VCaP (cell line): ENCODE measurements at regions not wholly inside any gene's neighbourhood (a gene's known extent, or its start where the extent isn't known, plus 50 kb on each side); places are given as distances from the start of the nearest gene placed in this dataset.

Source experiments
- H3K27ac ChIP-seq: fragments of 450-650 bp; 2 replicates; pipeline ENCODE4 v1.5.1; 2017
- CTCF ChIP-seq: fragments of 450-650 bp; conservative IDR thresholded peaks from 2 replicates; pipeline ENCODE4 v1.5.1; 2017; ENCODE audit warnings: mild to moderate bottlenecking, moderate library complexity

- H3K27ac ChIP-seq, result no peak overlapping the region
- TF ChIP-seq CTCF, result no peak
Observed at GRCh38 chr16:86444661-86445060, 65.7 kb upstream of the FOXF1 start.

- TF ChIP-seq CTCF, result no peak
- H3K27ac ChIP-seq, result no peak overlapping the region
Observed at GRCh38 chr16:86446279-86446678, 64.0 kb upstream of the FOXF1 start.

GRCh38 chr16:86447228-86447627 lies 63.1 kb upstream of the FOXF1 start:
- H3K27ac ChIP-seq, result no peak overlapping the region
- no peak for TF ChIP-seq CTCF

- TF ChIP-seq CTCF, result no peak
- no peak overlapping the region for H3K27ac ChIP-seq
Observed at GRCh38 chr16:86448306-86448890, 61.9 kb upstream of the FOXF1 start.

GRCh38 chr16:86449446-86450095 lies 60.8 kb upstream of the FOXF1 start:
- TF ChIP-seq CTCF, result no peak
- no peak overlapping the region for H3K27ac ChIP-seq

- H3K27ac ChIP-seq, result no peak overlapping the region
- no peak for TF ChIP-seq CTCF
Observed at GRCh38 chr16:86450691-86451090, 59.6 kb upstream of the FOXF1 start.

- TF ChIP-seq CTCF, result no peak
- H3K27ac ChIP-seq, result no peak overlapping the region
Observed at GRCh38 chr16:86452451-86452850, 57.9 kb upstream of the FOXF1 start.
